ENCODE measurements at regions not wholly inside any gene's neighbourhood (a gene's known extent, or its start where the extent isn't known, plus 50 kb on each side); places are given as distances from the start of the nearest gene placed in this dataset.
"Not testable (repeated sequence)": the region's sequence is repeated elsewhere in the genome, so short reads cannot be mapped to it uniquely, and the experiment has no call there.

DNA sequence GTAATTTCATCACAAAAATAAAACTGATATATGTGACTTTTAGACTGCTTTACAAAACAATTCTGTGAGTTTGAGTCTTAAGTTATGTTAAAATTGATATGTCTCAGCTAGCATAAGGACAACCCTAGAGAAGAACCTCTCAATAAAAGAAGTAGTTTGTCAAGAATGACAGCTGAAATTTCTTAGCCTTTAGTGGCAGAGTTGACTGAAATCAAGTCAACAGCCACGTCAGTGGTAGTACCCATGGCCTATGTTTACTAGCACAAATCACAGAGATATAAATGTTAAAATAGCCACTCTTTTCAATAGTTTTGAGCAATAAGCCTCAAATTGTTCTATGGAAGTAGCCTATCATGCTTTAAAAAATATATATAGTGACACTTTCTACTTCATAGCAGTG lies 138.9 kb upstream of the FERD3L start:
- Histone ChIP-seq H3K4me3 (ENCODE audit: low read depth, low read length) (no peak overlapping the region), H3K27me3 (ENCODE audit: control insufficient read depth, insufficient read depth, low read length) (no peaks in the 10 kb centered on the region), H3K9me3 (ENCODE audit: control insufficient read depth, insufficient read depth, low read length) (peaks cover 5% of the 10 kb centered on the region), H3K4me1 (ENCODE audit: control insufficient read depth, insufficient read depth, low read length) (no peaks in the 10 kb centered on the region), H3K27ac (ENCODE audit: low read depth, low read length) (no peak overlapping the region), H3K36me3 (ENCODE audit: control insufficient read depth, insufficient read depth, low read length) (no peaks in the 10 kb centered on the region)
- no CpG with 5 or more reads among the region's 1 CpG for WGBS (ENCODE audit: insufficient coverage)
- DNase-seq (ENCODE audit: low read depth in 4 of 6, low spot score in 6 of 6): no peak

DNA sequence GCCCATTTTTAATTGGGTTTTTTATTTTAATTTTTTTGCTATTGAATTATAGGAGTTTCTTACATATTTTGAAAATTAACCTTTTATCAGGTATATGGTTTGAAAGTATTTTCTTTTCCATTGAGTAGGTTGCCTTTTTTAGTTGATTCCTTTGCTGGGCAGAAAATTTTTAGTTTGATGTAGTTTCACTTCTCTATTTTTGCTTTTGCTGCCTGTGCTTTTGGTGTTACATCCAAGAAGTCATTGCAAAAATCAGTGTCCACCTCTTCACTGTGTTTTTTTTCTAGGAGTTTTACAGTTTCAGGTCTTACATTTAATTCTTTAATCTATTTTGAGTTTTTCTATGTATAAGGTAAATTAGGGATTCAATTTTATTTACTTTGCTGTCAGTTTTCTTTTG lies 129.8 kb upstream of the FERD3L start:
- DNase-seq (ENCODE audit: low read depth in 4 of 6, low spot score in 6 of 6): no peak
- no peak overlapping the region for H3K4me3 ChIP-seq (ENCODE audit: low read depth, low read length)
- H3K27ac ChIP-seq (ENCODE audit: low read depth, low read length): no peak overlapping the region
- H3K4me1 ChIP-seq (ENCODE audit: control insufficient read depth, insufficient read depth, low read length): no peaks in the 10 kb centered on the region
- no peaks in the 10 kb centered on the region for H3K36me3 ChIP-seq (ENCODE audit: control insufficient read depth, insufficient read depth, low read length)
- H3K27me3 ChIP-seq (ENCODE audit: control insufficient read depth, insufficient read depth, low read length): no peaks in the 10 kb centered on the region
- H3K9me3 ChIP-seq (ENCODE audit: control insufficient read depth, insufficient read depth, low read length): peaks cover 7% of the 10 kb centered on the region

DNA sequence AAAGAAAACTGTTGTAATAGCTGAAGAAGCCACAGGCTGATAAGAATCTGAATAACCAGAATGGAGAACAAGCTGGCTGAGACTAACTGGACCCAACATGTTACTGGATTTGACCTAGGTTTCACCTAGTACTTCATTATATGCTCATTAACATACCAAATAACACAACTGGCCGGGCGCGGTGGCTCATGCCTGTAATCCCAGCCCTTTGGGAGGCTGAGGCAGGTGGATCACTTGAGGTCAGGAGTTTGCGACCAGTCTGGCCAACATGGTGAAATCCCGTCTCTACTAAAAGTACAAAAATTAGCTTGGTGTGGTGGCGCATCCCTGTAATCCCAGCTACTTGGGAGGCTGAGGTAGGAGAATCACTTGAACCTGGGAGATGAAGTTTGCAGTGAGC lies 127.1 kb upstream of the FERD3L start:
- not testable (repeated sequence) for H3K4me3 ChIP-seq (ENCODE audit: low read depth, low read length); H3K27ac ChIP-seq (ENCODE audit: low read depth, low read length); H3K27me3 ChIP-seq (ENCODE audit: control insufficient read depth, insufficient read depth, low read length); H3K36me3 ChIP-seq (ENCODE audit: control insufficient read depth, insufficient read depth, low read length); DNase-seq (ENCODE audit: low read depth in 4 of 6, low spot score in 6 of 6); H3K4me1 ChIP-seq (ENCODE audit: control insufficient read depth, insufficient read depth, low read length); H3K9me3 ChIP-seq (ENCODE audit: control insufficient read depth, insufficient read depth, low read length)
- WGBS (ENCODE audit: insufficient coverage): 93% methylated on average over 3 of the region's 6 CpGs

GRCh38 chr7:19269301-19269700 lies 124.1 kb upstream of the FERD3L start:
- H3K27me3 ChIP-seq (ENCODE audit: control insufficient read depth, insufficient read depth, low read length): no peaks in the 10 kb centered on the region
- no peaks in the 10 kb centered on the region for H3K4me1 ChIP-seq (ENCODE audit: control insufficient read depth, insufficient read depth, low read length)
- no peak overlapping the region for H3K4me3 ChIP-seq (ENCODE audit: low read depth, low read length)
- H3K27ac ChIP-seq (ENCODE audit: low read depth, low read length): no peak overlapping the region
- no peaks in the 10 kb centered on the region for H3K9me3 ChIP-seq (ENCODE audit: control insufficient read depth, insufficient read depth, low read length)
- no peaks in the 10 kb centered on the region for H3K36me3 ChIP-seq (ENCODE audit: control insufficient read depth, insufficient read depth, low read length)
- no peak for DNase-seq (ENCODE audit: low read depth in 4 of 6, low spot score in 6 of 6)

DNA sequence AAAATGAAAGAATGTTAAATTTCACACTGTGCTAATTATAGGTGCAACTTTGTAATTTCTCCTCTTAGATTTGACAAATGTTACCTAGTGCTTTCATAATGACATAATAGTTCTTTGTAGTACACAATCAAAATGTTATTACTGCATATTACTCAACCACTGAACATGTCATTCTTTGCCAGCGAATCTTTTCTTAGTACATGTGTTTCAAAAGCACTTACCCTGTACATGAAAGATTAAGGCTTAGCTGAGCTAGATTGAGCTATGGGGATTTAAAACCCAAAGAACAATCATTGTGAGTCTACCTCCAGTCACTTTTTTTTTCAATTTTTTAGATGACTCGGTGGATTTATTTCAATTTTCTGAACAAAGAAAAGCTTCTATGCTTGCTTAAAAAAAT lies 123.5 kb upstream of the FERD3L start:
- WGBS (ENCODE audit: insufficient coverage): no CpG with 5 or more reads among the region's 2 CpGs
- no peak for DNase-seq (ENCODE audit: low read depth in 4 of 6, low spot score in 6 of 6)
- no peak overlapping the region for H3K27ac ChIP-seq (ENCODE audit: low read depth, low read length)
- H3K27me3 ChIP-seq (ENCODE audit: control insufficient read depth, insufficient read depth, low read length): no peaks in the 10 kb centered on the region
- no peaks in the 10 kb centered on the region for H3K36me3 ChIP-seq (ENCODE audit: control insufficient read depth, insufficient read depth, low read length)
- no peaks in the 10 kb centered on the region for H3K9me3 ChIP-seq (ENCODE audit: control insufficient read depth, insufficient read depth, low read length)
- no peaks in the 10 kb centered on the region for H3K4me1 ChIP-seq (ENCODE audit: control insufficient read depth, insufficient read depth, low read length)
- no peak overlapping the region for H3K4me3 ChIP-seq (ENCODE audit: low read depth, low read length)

GRCh38 chr7:19262826-19263225 lies 117.6 kb upstream of the FERD3L start:
- no peaks in the 10 kb centered on the region for H3K27me3 ChIP-seq (ENCODE audit: control insufficient read depth, insufficient read depth, low read length)
- 80% methylated on average over 1 of the region's 2 CpGs for whole genome bisulfite sequencing (ENCODE audit: insufficient coverage)
- DNase-seq (ENCODE audit: low read depth in 4 of 6, low spot score in 6 of 6): peak in 1 of 6 donors; percentile 24
- H3K36me3 ChIP-seq (ENCODE audit: control insufficient read depth, insufficient read depth, low read length): no peaks in the 10 kb centered on the region
- no peak overlapping the region for H3K27ac ChIP-seq (ENCODE audit: low read depth, low read length)
- H3K4me1 ChIP-seq (ENCODE audit: control insufficient read depth, insufficient read depth, low read length): no peaks in the 10 kb centered on the region
- no peak overlapping the region for H3K4me3 ChIP-seq (ENCODE audit: low read depth, low read length)
- H3K9me3 ChIP-seq (ENCODE audit: control insufficient read depth, insufficient read depth, low read length): no peaks in the 10 kb centered on the region

- Histone ChIP-seq H3K9me3 (ENCODE audit: control insufficient read depth, insufficient read depth, low read length) (no peaks in the 10 kb centered on the region), H3K27ac (ENCODE audit: low read depth, low read length) (no peak overlapping the region), H3K27me3 (ENCODE audit: control insufficient read depth, insufficient read depth, low read length) (no peaks in the 10 kb centered on the region), H3K4me1 (ENCODE audit: control insufficient read depth, insufficient read depth, low read length) (no peaks in the 10 kb centered on the region), H3K4me3 (ENCODE audit: low read depth, low read length) (no peak overlapping the region), H3K36me3 (ENCODE audit: control insufficient read depth, insufficient read depth, low read length) (no peaks in the 10 kb centered on the region)
- no peak for DNase-seq (ENCODE audit: low read depth in 4 of 6, low spot score in 6 of 6)
- WGBS (ENCODE audit: insufficient coverage): no CpG with 5 or more reads among the region's 4 CpGs
Observed at GRCh38 chr7:19249281-19249680, 104.1 kb upstream of the FERD3L start.

- DNase-seq (ENCODE audit: low read depth in 4 of 6, low spot score in 6 of 6): no peak
- WGBS (ENCODE audit: insufficient coverage): no CpG with 5 or more reads among the region's 2 CpGs
- Histone ChIP-seq H3K4me1 (ENCODE audit: control insufficient read depth, insufficient read depth, low read length) (no peaks in the 10 kb centered on the region), H3K36me3 (ENCODE audit: control insufficient read depth, insufficient read depth, low read length) (no peaks in the 10 kb centered on the region), H3K9me3 (ENCODE audit: control insufficient read depth, insufficient read depth, low read length) (no peaks in the 10 kb centered on the region), H3K27ac (ENCODE audit: low read depth, low read length) (no peak overlapping the region), H3K27me3 (ENCODE audit: control insufficient read depth, insufficient read depth, low read length) (no peaks in the 10 kb centered on the region), H3K4me3 (ENCODE audit: low read depth, low read length) (no peak overlapping the region)
Observed at GRCh38 chr7:19248681-19249080, 103.5 kb upstream of the FERD3L start.

DNA sequence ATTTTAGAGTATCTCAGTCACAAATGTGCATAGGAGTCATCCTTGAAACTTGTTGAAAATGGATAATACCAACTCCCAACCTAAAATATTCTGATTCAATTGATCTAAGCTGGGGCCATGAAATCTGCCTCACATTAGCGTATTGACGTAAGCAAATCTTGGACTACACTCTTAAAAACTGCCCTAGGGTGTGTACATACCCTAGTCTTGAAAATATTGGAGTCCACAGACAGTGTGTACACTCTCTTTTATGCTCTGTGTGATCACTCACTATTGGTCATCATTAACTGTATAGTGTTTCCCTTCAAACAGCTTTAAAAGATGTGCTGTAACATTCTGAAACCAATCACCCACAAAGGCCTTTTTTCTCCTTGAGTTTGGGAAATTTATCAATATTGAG lies 102.9 kb upstream of the FERD3L start:
- no peak overlapping the region for H3K27ac ChIP-seq (ENCODE audit: low read depth, low read length)
- no peaks in the 10 kb centered on the region for H3K9me3 ChIP-seq (ENCODE audit: control insufficient read depth, insufficient read depth, low read length)
- H3K27me3 ChIP-seq (ENCODE audit: control insufficient read depth, insufficient read depth, low read length): no peaks in the 10 kb centered on the region
- WGBS (ENCODE audit: insufficient coverage): no CpG with 5 or more reads among the region's 2 CpGs
- no peak overlapping the region for H3K4me3 ChIP-seq (ENCODE audit: low read depth, low read length)
- H3K36me3 ChIP-seq (ENCODE audit: control insufficient read depth, insufficient read depth, low read length): no peaks in the 10 kb centered on the region
- no peak for DNase-seq (ENCODE audit: low read depth in 4 of 6, low spot score in 6 of 6)
- no peaks in the 10 kb centered on the region for H3K4me1 ChIP-seq (ENCODE audit: control insufficient read depth, insufficient read depth, low read length)

- WGBS (ENCODE audit: insufficient coverage): 100% methylated on average over 1 of the region's 1 CpG
- DNase-seq (ENCODE audit: low read depth in 4 of 6, low spot score in 6 of 6): no peak
- Histone ChIP-seq H3K27me3 (ENCODE audit: control insufficient read depth, insufficient read depth, low read length) (no peaks in the 10 kb centered on the region), H3K9me3 (ENCODE audit: control insufficient read depth, insufficient read depth, low read length) (no peaks in the 10 kb centered on the region), H3K36me3 (ENCODE audit: control insufficient read depth, insufficient read depth, low read length) (no peaks in the 10 kb centered on the region), H3K4me3 (ENCODE audit: low read depth, low read length) (no peak overlapping the region), H3K4me1 (ENCODE audit: control insufficient read depth, insufficient read depth, low read length) (no peaks in the 10 kb centered on the region), H3K27ac (ENCODE audit: low read depth, low read length) (no peak overlapping the region)
Observed at GRCh38 chr7:19247017-19247416, 101.8 kb upstream of the FERD3L start.

DNA sequence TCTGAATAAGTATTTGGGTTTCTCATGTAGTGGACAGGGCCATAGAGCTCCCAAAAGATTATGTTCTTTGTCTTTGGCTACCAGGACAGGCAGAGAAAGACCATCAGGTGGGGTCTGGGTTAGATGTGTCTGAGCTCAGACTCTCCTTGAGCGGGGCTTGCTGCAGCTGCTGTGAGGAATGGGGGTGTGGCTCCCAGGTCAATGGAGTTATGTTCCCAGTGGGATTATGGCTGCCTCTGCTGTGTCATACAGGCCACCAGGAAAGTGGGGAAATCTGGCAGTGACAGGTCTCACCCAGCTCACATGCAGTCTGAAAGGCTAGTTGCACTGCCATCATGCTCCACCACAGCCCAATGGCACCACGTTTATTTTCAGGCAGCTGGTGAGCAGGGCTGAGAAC lies 97.0 kb upstream of the FERD3L start:
- Histone ChIP-seq H3K27ac (ENCODE audit: low read depth, low read length) (no peak overlapping the region), H3K36me3 (ENCODE audit: control insufficient read depth, insufficient read depth, low read length) (no peaks in the 10 kb centered on the region), H3K27me3 (ENCODE audit: control insufficient read depth, insufficient read depth, low read length) (no peaks in the 10 kb centered on the region), H3K4me1 (ENCODE audit: control insufficient read depth, insufficient read depth, low read length) (no peaks in the 10 kb centered on the region), H3K9me3 (ENCODE audit: control insufficient read depth, insufficient read depth, low read length) (peaks cover 3% of the 10 kb centered on the region), H3K4me3 (ENCODE audit: low read depth, low read length) (no peak overlapping the region)
- DNase-seq (ENCODE audit: low read depth in 4 of 6, low spot score in 6 of 6): no peak
- 78% methylated on average over 2 of the region's 2 CpGs for WGBS (ENCODE audit: insufficient coverage)
